Skeletal muscle satellite cell (primary cell): ENCODE measurements at regions not wholly inside any gene's neighbourhood (a gene's known extent, or its start where the extent isn't known, plus 50 kb on each side); places are given as distances from the start of the nearest gene placed in this dataset.
"Not testable (repeated sequence)": the region's sequence is repeated elsewhere in the genome, so short reads cannot be mapped to it uniquely, and the experiment has no call there.

Experiments
- H3K27me3 ChIP-seq: 2 replicates; pipeline ENCODE4 v1.7.0; 2013; ENCODE audit warnings: low read length; ENCODE audit not compliant: control insufficient read depth, insufficient read depth
- H3K36me3 ChIP-seq: 2 replicates; pipeline ENCODE4 v1.7.0; 2013; ENCODE audit warnings: mild to moderate bottlenecking, control low read depth, low read length; ENCODE audit not compliant: insufficient read depth
- H3K4me1 ChIP-seq: 2 replicates; pipeline ENCODE4 v1.7.0; 2013; ENCODE audit warnings: low read length; ENCODE audit not compliant: control insufficient read depth, insufficient read depth
- H3K4me2 ChIP-seq: 2 replicates; pipeline ENCODE4 v1.7.0; 2013; ENCODE audit warnings: mild to moderate bottlenecking, low read length
- H3K4me3 ChIP-seq: 2 replicates; pipeline ENCODE4 v1.7.0; 2013; ENCODE audit warnings: low read length
- H3K9ac ChIP-seq: 2 replicates; pipeline ENCODE4 v1.7.0; 2013; ENCODE audit warnings: mild to moderate bottlenecking, low read depth, low read length, moderate library complexity
- H3K9me3 ChIP-seq: replicated peaks from 2 replicates; pipeline ENCODE4 v1.7.0; 2013; ENCODE audit warnings: mild to moderate bottlenecking, control low read depth, low read length

GRCh38 chr11:134862587-134863195, 450.6 kb upstream of the B3GAT1 start:
- Histone ChIP-seq H3K9me3 (no peaks in the 10 kb centered on the region), H3K9ac (no peak overlapping the region), H3K4me3 (no peak overlapping the region), H3K27me3 (no peaks in the 10 kb centered on the region), H3K4me1 (no peaks in the 10 kb centered on the region), H3K4me2 (no peak overlapping the region), H3K36me3 (no peaks in the 10 kb centered on the region)

GRCh38 chr11:134862105-134862502, 450.1 kb upstream of the B3GAT1 start:
- Histone ChIP-seq H3K9me3 (peaks cover 3% of the 10 kb centered on the region), H3K36me3 (no peaks in the 10 kb centered on the region), H3K4me1 (no peaks in the 10 kb centered on the region), H3K9ac (no peak overlapping the region), H3K4me2 (no peak overlapping the region), H3K27me3 (no peaks in the 10 kb centered on the region), H3K4me3 (no peak overlapping the region)

GRCh38 chr11:134861490-134862104, 449.6 kb upstream of the B3GAT1 start:
- Histone ChIP-seq H3K4me3 (no peak overlapping the region), H3K36me3 (no peaks in the 10 kb centered on the region), H3K9ac (no peak overlapping the region), H3K4me2 (no peak overlapping the region), H3K9me3 (peaks cover 4% of the 10 kb centered on the region), H3K4me1 (no peaks in the 10 kb centered on the region), H3K27me3 (no peaks in the 10 kb centered on the region)

- no peak overlapping the region for H3K4me2 ChIP-seq
- no peaks in the 10 kb centered on the region for H3K36me3 ChIP-seq
Measured at GRCh38 chr11:134858783-134859480, 446.9 kb upstream of the B3GAT1 start.

GRCh38 chr11:134857035-134857434, 445.0 kb upstream of the B3GAT1 start:
- Histone ChIP-seq H3K4me1 (no peaks in the 10 kb centered on the region), H3K27me3 (no peaks in the 10 kb centered on the region), H3K9me3 (peaks cover 4% of the 10 kb centered on the region), H3K4me3 (no peak overlapping the region), H3K36me3 (no peaks in the 10 kb centered on the region), H3K9ac (no peak overlapping the region), H3K4me2 (no peak overlapping the region)

More at GRCh38 chr11:134858783-134859480, 446.9 kb upstream of the B3GAT1 start:
- H3K4me3 ChIP-seq = no peak overlapping the region
- peaks cover 4% of the 10 kb centered on the region for H3K9me3 ChIP-seq
- no peaks in the 10 kb centered on the region for H3K4me1 ChIP-seq
- H3K27me3 ChIP-seq = no peaks in the 10 kb centered on the region
- H3K9ac ChIP-seq = no peak overlapping the region

GRCh38 chr11:134856056-134856971, 444.3 kb upstream of the B3GAT1 start:
- no peaks in the 10 kb centered on the region for H3K4me1 ChIP-seq
- no peak overlapping the region for H3K4me3 ChIP-seq
- H3K27me3 ChIP-seq = no peaks in the 10 kb centered on the region
- H3K36me3 ChIP-seq = no peaks in the 10 kb centered on the region
- peaks cover 4% of the 10 kb centered on the region for H3K9me3 ChIP-seq
- no peak overlapping the region for H3K9ac ChIP-seq
- no peak overlapping the region for H3K4me2 ChIP-seq

GRCh38 chr11:134853992-134854991, 442.2 kb upstream of the B3GAT1 start:
- Histone ChIP-seq H3K4me3 (no peak overlapping the region), H3K36me3 (no peaks in the 10 kb centered on the region), H3K4me1 (no peaks in the 10 kb centered on the region), H3K9me3 (peaks cover 4% of the 10 kb centered on the region), H3K9ac (no peak overlapping the region), H3K4me2 (no peak overlapping the region), H3K27me3 (no peaks in the 10 kb centered on the region)

GRCh38 chr11:134851503-134852224, 439.6 kb upstream of the B3GAT1 start:
- H3K4me1 ChIP-seq, H3K36me3 ChIP-seq, H3K9ac ChIP-seq, H3K4me2 ChIP-seq, H3K4me3 ChIP-seq, H3K27me3 ChIP-seq, H3K9me3 ChIP-seq: not testable (repeated sequence)

GRCh38 chr11:134850566-134850965, 438.5 kb upstream of the B3GAT1 start:
- no peaks in the 10 kb centered on the region for H3K36me3 ChIP-seq
- H3K27me3 ChIP-seq = no peaks in the 10 kb centered on the region
- H3K9ac ChIP-seq = no peak overlapping the region
- no peak overlapping the region for H3K4me2 ChIP-seq
- H3K9me3 ChIP-seq = peaks cover 5% of the 10 kb centered on the region
- no peak overlapping the region for H3K4me3 ChIP-seq
- no peaks in the 10 kb centered on the region for H3K4me1 ChIP-seq

- no peak overlapping the region for H3K4me2 ChIP-seq
- H3K9me3 ChIP-seq = peaks cover 5% of the 10 kb centered on the region
- no peaks in the 10 kb centered on the region for H3K4me1 ChIP-seq
- no peaks in the 10 kb centered on the region for H3K27me3 ChIP-seq
- no peak overlapping the region for H3K9ac ChIP-seq
- H3K4me3 ChIP-seq = no peak overlapping the region
- H3K36me3 ChIP-seq = no peaks in the 10 kb centered on the region
Measured at GRCh38 chr11:134849833-134850232, 437.8 kb upstream of the B3GAT1 start.
